ENCODE measurements at regions not wholly inside any gene's neighbourhood (a gene's known extent, or its start where the extent isn't known, plus 50 kb on each side); places are given as distances from the start of the nearest gene placed in this dataset.

- H3K4me3 ChIP-seq: no peak overlapping the region
- H3K27me3 ChIP-seq (ENCODE audit: control insufficient read depth in 3 of 3, insufficient read depth in 3 of 3, low read length in 2 of 3): no peaks in the 10 kb centered on the region
- H3K36me3 ChIP-seq (ENCODE audit: control insufficient read depth in 4 of 4, insufficient read depth in 4 of 4, low read length in 4 of 4): no peaks in the 10 kb centered on the region
- 75 to 81% methylated on average over 4 of the region's 4 CpGs for WGBS, 2 donors
- no peak for TF ChIP-seq CTCF (IDR thresholded peaks at IDR 0.05; ENCODE audit: control extremely low read depth, extremely low read depth)
- no peaks in the 10 kb centered on the region for H3K4me1 ChIP-seq (ENCODE audit: control insufficient read depth in 5 of 5, insufficient read depth in 5 of 5, low read length in 5 of 5)
- H3K9ac ChIP-seq (ENCODE audit: insufficient read depth in 1 of 2, low read length in 2 of 2): no peak overlapping the region
- no peak for DNase-seq
- no peak for ATAC-seq (ENCODE audit: insufficient read depth, low FRiP score)
- H3K9me3 ChIP-seq (ENCODE audit: control insufficient read depth in 4 of 4, insufficient read depth in 3 of 4, low read length in 3 of 4): peaks cover 0 to 2% (median 0%) of the 10 kb centered on the region in 4 donors
- no peak overlapping the region for H3K27ac ChIP-seq (ENCODE audit: low read depth in 1 of 2, low read length in 1 of 2)
These were observed 366.1 kb upstream of the DUSP10 start for GRCh38 chr1:222107975-222108374.

- H3K4me1 ChIP-seq (ENCODE audit: control insufficient read depth in 5 of 5, insufficient read depth in 5 of 5, low read length in 5 of 5): no peaks in the 10 kb centered on the region
- ATAC-seq (ENCODE audit: insufficient read depth, low FRiP score) (no peak), DNase-seq (no peak)
- peaks cover 0 to 2% (median 0%) of the 10 kb centered on the region in 4 donors for H3K9me3 ChIP-seq (ENCODE audit: control insufficient read depth in 4 of 4, insufficient read depth in 3 of 4, low read length in 3 of 4)
- no peaks in the 10 kb centered on the region for H3K36me3 ChIP-seq (ENCODE audit: control insufficient read depth in 4 of 4, insufficient read depth in 4 of 4, low read length in 4 of 4)
- WGBS, 2 donors: 85 to 92% methylated on average over 5 of the region's 5 CpGs
- no peak for TF ChIP-seq CTCF (IDR thresholded peaks at IDR 0.05; ENCODE audit: control extremely low read depth, extremely low read depth)
- H3K27me3 ChIP-seq (ENCODE audit: control insufficient read depth in 3 of 3, insufficient read depth in 3 of 3, low read length in 2 of 3): no peaks in the 10 kb centered on the region
- no peak overlapping the region for H3K9ac ChIP-seq (ENCODE audit: insufficient read depth in 1 of 2, low read length in 2 of 2)
- H3K4me3 ChIP-seq: no peak overlapping the region
- H3K27ac ChIP-seq (ENCODE audit: low read depth in 1 of 2, low read length in 1 of 2): no peak overlapping the region
These were observed 365.4 kb upstream of the DUSP10 start for GRCh38 chr1:222107267-222107666.

- Histone ChIP-seq H3K4me1 (ENCODE audit: control insufficient read depth in 5 of 5, insufficient read depth in 5 of 5, low read length in 5 of 5) (no peaks in the 10 kb centered on the region), H3K27ac (ENCODE audit: low read depth in 1 of 2, low read length in 1 of 2) (no peak overlapping the region), H3K9ac (ENCODE audit: insufficient read depth in 1 of 2, low read length in 2 of 2) (no peak overlapping the region), H3K27me3 (ENCODE audit: control insufficient read depth in 3 of 3, insufficient read depth in 3 of 3, low read length in 2 of 3) (no peaks in the 10 kb centered on the region), H3K36me3 (ENCODE audit: control insufficient read depth in 4 of 4, insufficient read depth in 4 of 4, low read length in 4 of 4) (no peaks in the 10 kb centered on the region), H3K4me3 (no peak overlapping the region), H3K9me3 (ENCODE audit: control insufficient read depth in 4 of 4, insufficient read depth in 3 of 4, low read length in 3 of 4) (peaks cover 0 to 2% (median 0%) of the 10 kb centered on the region in 4 donors)
- ATAC-seq (ENCODE audit: insufficient read depth, low FRiP score) (no peak), DNase-seq (no peak)
- no peak for TF ChIP-seq CTCF (IDR thresholded peaks at IDR 0.05; ENCODE audit: control extremely low read depth, extremely low read depth)
- 53 to 72% methylated on average over 5 of the region's 5 CpGs for WGBS, 2 donors
These were observed 364.5 kb upstream of the DUSP10 start for GRCh38 chr1:222106377-222106776.

GRCh38 chr1:222105861-222106260 is 364.0 kb upstream of the DUSP10 start:
- Histone ChIP-seq H3K27ac (ENCODE audit: low read depth in 1 of 2, low read length in 1 of 2) (no peak overlapping the region), H3K9me3 (ENCODE audit: control insufficient read depth in 4 of 4, insufficient read depth in 3 of 4, low read length in 3 of 4) (peaks cover 0 to 2% (median 0%) of the 10 kb centered on the region in 4 donors), H3K4me3 (no peak overlapping the region), H3K9ac (ENCODE audit: insufficient read depth in 1 of 2, low read length in 2 of 2) (no peak overlapping the region), H3K36me3 (ENCODE audit: control insufficient read depth in 4 of 4, insufficient read depth in 4 of 4, low read length in 4 of 4) (no peaks in the 10 kb centered on the region), H3K4me1 (ENCODE audit: control insufficient read depth in 5 of 5, insufficient read depth in 5 of 5, low read length in 5 of 5) (no peaks in the 10 kb centered on the region), H3K27me3 (ENCODE audit: control insufficient read depth in 3 of 3, insufficient read depth in 3 of 3, low read length in 2 of 3) (no peaks in the 10 kb centered on the region)
- TF ChIP-seq CTCF (IDR thresholded peaks at IDR 0.05; ENCODE audit: control extremely low read depth, extremely low read depth): no peak
- DNase-seq: no peak
- ATAC-seq (ENCODE audit: insufficient read depth, low FRiP score): no peak
- 96% methylated on average over 4 of the region's 4 CpGs for WGBS, 2 donors

Measured in lung (tissue), 11 donors.